Sigmoid colon (tissue), 4 donors: ENCODE measurements at regions not wholly inside any gene's neighbourhood (a gene's known extent, or its start where the extent isn't known, plus 50 kb on each side); places are given as distances from the start of the nearest gene placed in this dataset.

ENCODE experiments used
- EP300 ChIP-seq, 4 donors: sonication (generic); formaldehyde crosslinking; IDR thresholded peaks; one replicate each; pipeline ENCODE4 v1.6.1; 2017; ENCODE audit warnings: antibody characterized with exemption in 4 of 4
- POLR2A ChIP-seq, 2 donors: fragments of 450-650 bp; IDR thresholded peaks; one replicate each; pipeline ENCODE4 v1.6.1; 2016; ENCODE audit warnings: antibody characterized with exemption in 2 of 2, mild to moderate bottlenecking in 2 of 2, moderate library complexity in 2 of 2
- POLR2AphosphoS5 ChIP-seq, 4 donors: sonication (generic); formaldehyde crosslinking; IDR thresholded peaks; one replicate each; pipeline ENCODE4 v1.6.1; 2017; ENCODE audit warnings: antibody characterized with exemption in 4 of 4
- TF ChIP-seq, protein P1 (sequence below), 4 experiments: fragments of 450-650 bp in 3 of 4; fragments of 200-600 bp in 1 of 4; IDR thresholded peaks; one replicate each; pipeline ENCODE4 v1.5.1; 2016 to 2019; ENCODE audit warnings: antibody characterized with exemption in 4 of 4, mild to moderate bottlenecking in 3 of 4, moderate library complexity in 2 of 4

- TF ChIP-seq, protein P1, sequence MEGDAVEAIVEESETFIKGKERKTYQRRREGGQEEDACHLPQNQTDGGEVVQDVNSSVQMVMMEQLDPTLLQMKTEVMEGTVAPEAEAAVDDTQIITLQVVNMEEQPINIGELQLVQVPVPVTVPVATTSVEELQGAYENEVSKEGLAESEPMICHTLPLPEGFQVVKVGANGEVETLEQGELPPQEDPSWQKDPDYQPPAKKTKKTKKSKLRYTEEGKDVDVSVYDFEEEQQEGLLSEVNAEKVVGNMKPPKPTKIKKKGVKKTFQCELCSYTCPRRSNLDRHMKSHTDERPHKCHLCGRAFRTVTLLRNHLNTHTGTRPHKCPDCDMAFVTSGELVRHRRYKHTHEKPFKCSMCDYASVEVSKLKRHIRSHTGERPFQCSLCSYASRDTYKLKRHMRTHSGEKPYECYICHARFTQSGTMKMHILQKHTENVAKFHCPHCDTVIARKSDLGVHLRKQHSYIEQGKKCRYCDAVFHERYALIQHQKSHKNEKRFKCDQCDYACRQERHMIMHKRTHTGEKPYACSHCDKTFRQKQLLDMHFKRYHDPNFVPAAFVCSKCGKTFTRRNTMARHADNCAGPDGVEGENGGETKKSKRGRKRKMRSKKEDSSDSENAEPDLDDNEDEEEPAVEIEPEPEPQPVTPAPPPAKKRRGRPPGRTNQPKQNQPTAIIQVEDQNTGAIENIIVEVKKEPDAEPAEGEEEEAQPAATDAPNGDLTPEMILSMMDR (IDR thresholded peaks at IDR 0.05), result no peak
- TF ChIP-seq EP300 (IDR thresholded peaks at IDR 0.05), result no peak
- TF ChIP-seq POLR2AphosphoS5 (IDR thresholded peaks at IDR 0.05), result no peak
- no peak for TF ChIP-seq POLR2A (IDR thresholded peaks at IDR 0.05)
These were observed 108.6 kb downstream of the QPCT start for GRCh38 chr2:37453027-37453426.
